SK-N-SH (cell line): ENCODE measurements at regions not wholly inside any gene's neighbourhood (a gene's known extent, or its start where the extent isn't known, plus 50 kb on each side); places are given as distances from the start of the nearest gene placed in this dataset.

Experiments
- CHD2 ChIP-seq: fragments of 150-350 bp; IDR thresholded peaks from 2 replicates; pipeline ENCODE4 v1.6.1; 2018; ENCODE audit warnings: low read length; ENCODE audit not compliant: partially characterized antibody
- CTCF ChIP-seq: fragments of 200-600 bp; sonication (generic); IDR thresholded peaks from 2 replicates; pipeline ENCODE4 v1.6.1; 2017; ENCODE audit warnings: antibody characterized with exemption, mild to moderate bottlenecking, moderate library complexity
- ELF1 ChIP-seq: IDR thresholded peaks from 2 replicates; pipeline ENCODE4 v1.4.0; 2012
- EP300 ChIP-seq, 2 experiments: IDR thresholded peaks; 2 replicates each; pipeline versions ENCODE4 v1.4.0 to v1.6.1; 2012; ENCODE audit warnings: borderline replicate concordance in 1 of 2, low read depth in 1 of 2, low read length in 1 of 2
- GABPA ChIP-seq: IDR thresholded peaks from 2 replicates; pipeline ENCODE4 v1.4.0; 2012; ENCODE audit warnings: low read depth, mild to moderate bottlenecking
- GATA2 ChIP-seq: sonication (generic); formaldehyde crosslinking; IDR thresholded peaks from 2 replicates; pipeline ENCODE4 v1.5.0; 2020; ENCODE audit warnings: mild to moderate bottlenecking, missing genetic modification reagents
- MAX ChIP-seq: IDR thresholded peaks from 2 replicates; pipeline ENCODE4 v1.4.0; 2012; ENCODE audit warnings: low read depth
- NRF1 ChIP-seq: IDR thresholded peaks from 2 replicates; pipeline ENCODE4 v1.6.1; 2012; ENCODE audit warnings: low read depth, mild to moderate bottlenecking, low read length
- POLR2AphosphoS5 ChIP-seq: IDR thresholded peaks from 2 replicates; pipeline ENCODE4 v1.6.1; 2012; ENCODE audit warnings: low read depth, low read length
- RAD21 ChIP-seq: IDR thresholded peaks from 2 replicates; pipeline ENCODE4 v1.6.1; 2012; ENCODE audit warnings: mild to moderate bottlenecking, low read length
- SMC3 ChIP-seq: IDR thresholded peaks from 2 replicates; pipeline ENCODE4 v1.6.1; 2012; ENCODE audit warnings: low read depth, low read length, improper control_type of control experiment
- TAF1 ChIP-seq: IDR thresholded peaks from 2 replicates; pipeline ENCODE4 v1.6.1; 2012; ENCODE audit warnings: low read depth, mild to moderate bottlenecking, low read length, moderate library complexity, borderline replicate concordance
- USF2 ChIP-seq: fragments of 150-350 bp; IDR thresholded peaks from 2 replicates; pipeline ENCODE4 v1.6.1; 2017; ENCODE audit warnings: antibody characterized with exemption, low read length, low read depth, borderline replicate concordance
- ZBTB33 ChIP-seq: IDR thresholded peaks from 2 replicates; pipeline ENCODE4 v1.4.0; 2012; ENCODE audit warnings: low read depth, borderline replicate concordance

- TF ChIP-seq CTCF, result no peak
- TF ChIP-seq USF2, result no peak
- no peak for TF ChIP-seq NRF1
- no peak for TF ChIP-seq ELF1
- no peak for TF ChIP-seq POLR2AphosphoS5
- no peak for TF ChIP-seq ZBTB33
- no peak for TF ChIP-seq SMC3
- TF ChIP-seq RAD21, result no peak
- TF ChIP-seq EP300 (IDR thresholded peaks at IDR 0.05; ENCODE audit: borderline replicate concordance in 1 of 2, low read depth in 1 of 2, low read length in 1 of 2), result no peak
- TF ChIP-seq TAF1, result no peak
- TF ChIP-seq GABPA, result no peak
- TF ChIP-seq GATA2 (CRISPR knock-in tag), result no peak
- TF ChIP-seq CHD2, result no peak
- TF ChIP-seq MAX, result no peak
Observed at GRCh38 chr17:65398040-65398787, 163.2 kb downstream of the AXIN2 start.
